Calu3 (cell line): ENCODE measurements at regions not wholly inside any gene's neighbourhood (a gene's known extent, or its start where the extent isn't known, plus 50 kb on each side); places are given as distances from the start of the nearest gene placed in this dataset.

Experiments used
- BruUV-seq: library from RNA; stranded (reverse); fragments of 400-500 nt; replicated peaks from 2 replicates; lab custom pipeline; 2021; lab: Mats Ljungman, UMichigan
- CTCF ChIA-PET: fragments of 300-600 bp; sonication (Branson Sonifier 250); formaldehyde crosslinking; loops from one replicate; lab custom pipeline; 2022; ENCODE audit warnings: antibody characterized with exemption; lab: Charles Lee
- DNase-seq: peaks from one replicate; pipeline ENCODE4 v3.0.0; 2022
- H3K27ac Mint-ChIP-seq: one replicate; pipeline ENCODE4 v1.8.0; 2022; ENCODE audit warnings: mixed read lengths; ENCODE audit not compliant: unreplicated experiment
- H3K27me3 Mint-ChIP-seq: one replicate; pipeline ENCODE4 v1.8.0; 2022; ENCODE audit warnings: mixed read lengths; ENCODE audit not compliant: unreplicated experiment
- H3K36me3 Mint-ChIP-seq: one replicate; pipeline ENCODE4 v1.8.0; 2022; ENCODE audit warnings: mild to moderate bottlenecking, moderate library complexity, mixed read lengths; ENCODE audit not compliant: insufficient read depth, unreplicated experiment
- H3K4me1 Mint-ChIP-seq: one replicate; pipeline ENCODE4 v1.8.0; 2022; ENCODE audit warnings: mild to moderate bottlenecking, low read depth, mixed read lengths; ENCODE audit not compliant: unreplicated experiment
- H3K4me3 Mint-ChIP-seq: one replicate; pipeline ENCODE4 v1.8.0; 2022; ENCODE audit warnings: mild to moderate bottlenecking, low read depth, moderate library complexity, mixed read lengths; ENCODE audit not compliant: unreplicated experiment
- H3K9me3 Mint-ChIP-seq: one replicate; pipeline ENCODE4 v1.8.0; 2022; ENCODE audit warnings: low read depth, mixed read lengths; ENCODE audit not compliant: unreplicated experiment
- CTCF ChIP-seq: fragments of 200-600 bp; IDR thresholded peaks from one replicate; pipeline ENCODE4 v1.8.0; 2022; ENCODE audit warnings: antibody characterized with exemption; ENCODE audit not compliant: unreplicated experiment
- intact Hi-C: fragments of 100-400 bp; cut with micrococcal nuclease; formaldehyde crosslinking; loops from one replicate; pipeline ENCODE4 v1.10.0; 2022; ENCODE audit not compliant: unreplicated experiment

- intact Hi-C loops, result no loop called here
- Mint-ChIP-seq H3K27ac (no peak overlapping the region), H3K36me3 (no peaks in the 10 kb centered on the region), H3K27me3 (no peaks in the 10 kb centered on the region), H3K4me1 (peaks cover 8% of the 10 kb centered on the region), H3K9me3 (peaks cover 9% of the 10 kb centered on the region), H3K4me3 (no peak overlapping the region)
- DNase-seq, result no peak
- no TSS peak for BruUV-seq
- CTCF ChIA-PET, result no interaction called here
- TF ChIP-seq CTCF, result no peak
Measured at GRCh38 chr5:93845376-93845775, 104.0 kb upstream of the POU5F2 start.

- Mint-ChIP-seq H3K36me3 (no peaks in the 10 kb centered on the region), H3K4me1 (no peaks in the 10 kb centered on the region), H3K9me3 (peaks cover 3% of the 10 kb centered on the region), H3K27me3 (no peaks in the 10 kb centered on the region), H3K27ac (no peak overlapping the region), H3K4me3 (no peak overlapping the region)
- no peak for DNase-seq
- CTCF ChIA-PET, result interaction anchor here (0.6 to 1.2 kb wide), 2 partner anchors 9 to 531 kb away, joined by 4 to 5 read pairs; no protein-coding TSS in a partner anchor
- intact Hi-C loops, result no loop called here
- no TSS peak for BruUV-seq
- TF ChIP-seq CTCF, result no peak
Measured at GRCh38 chr5:93831449-93831848, 90.0 kb upstream of the POU5F2 start.

- no peak overlapping the region for H3K27ac Mint-ChIP-seq
- TF ChIP-seq CTCF, result no peak
- CTCF ChIA-PET, result interaction anchor here (0.6 to 1.2 kb wide), 2 partner anchors 8 to 532 kb away, joined by 4 to 5 read pairs; no protein-coding TSS in a partner anchor
Measured at GRCh38 chr5:93830893-93831292, 89.5 kb upstream of the POU5F2 start.

GRCh38 chr5:93829346-93829745, 87.9 kb upstream of the POU5F2 start:
- BruUV-seq, result no TSS peak
- Mint-ChIP-seq H3K9me3 (peaks cover 5% of the 10 kb centered on the region), H3K36me3 (no peaks in the 10 kb centered on the region), H3K27me3 (no peaks in the 10 kb centered on the region), H3K4me3 (no peak overlapping the region), H3K27ac (no peak overlapping the region), H3K4me1 (no peaks in the 10 kb centered on the region)
- no peak for DNase-seq
- CTCF ChIA-PET, result no interaction called here
- intact Hi-C loops, result no loop called here
- no peak for TF ChIP-seq CTCF

More at GRCh38 chr5:93830893-93831292, 89.5 kb upstream of the POU5F2 start:
- no peak for DNase-seq
- intact Hi-C loops, result no loop called here
- Mint-ChIP-seq H3K4me3 (no peak overlapping the region), H3K4me1 (no peaks in the 10 kb centered on the region), H3K27me3 (no peaks in the 10 kb centered on the region), H3K9me3 (peaks cover 3% of the 10 kb centered on the region), H3K36me3 (no peaks in the 10 kb centered on the region)
- no TSS peak for BruUV-seq
